ENCODE measurements at regions not wholly inside any gene's neighbourhood (a gene's known extent, or its start where the extent isn't known, plus 50 kb on each side); places are given as distances from the start of the nearest gene placed in this dataset.
A peak's percentile ranks its signal among the peaks of the same experiment; 100 is the strongest.

GRCh38 chr2:181785691-181786344 lies 105.5 kb upstream of the NEUROD1 start:
- Histone ChIP-seq H3K36me3 (ENCODE audit: control insufficient read depth in 4 of 4, insufficient read depth in 4 of 4, low read length in 4 of 4) (no peaks in the 10 kb centered on the region), H3K27me3 (ENCODE audit: control insufficient read depth in 3 of 3, insufficient read depth in 3 of 3, low read length in 2 of 3) (no peaks in the 10 kb centered on the region), H3K9me3 (ENCODE audit: control insufficient read depth in 4 of 4, insufficient read depth in 3 of 4, low read length in 3 of 4) (no peaks in the 10 kb centered on the region), H3K4me1 (ENCODE audit: control insufficient read depth in 5 of 5, insufficient read depth in 5 of 5, low read length in 5 of 5) (peaks cover 0 to 12% (median 0%) of the 10 kb centered on the region in 5 donors), H3K9ac (ENCODE audit: insufficient read depth in 1 of 2, low read length in 2 of 2) (no peak overlapping the region), H3K4me3 (no peak overlapping the region), H3K27ac (ENCODE audit: low read depth in 1 of 2, low read length in 1 of 2) (no peak overlapping the region)
- ATAC-seq (ENCODE audit: insufficient read depth, low FRiP score): no peak
- TF ChIP-seq, protein P1, sequence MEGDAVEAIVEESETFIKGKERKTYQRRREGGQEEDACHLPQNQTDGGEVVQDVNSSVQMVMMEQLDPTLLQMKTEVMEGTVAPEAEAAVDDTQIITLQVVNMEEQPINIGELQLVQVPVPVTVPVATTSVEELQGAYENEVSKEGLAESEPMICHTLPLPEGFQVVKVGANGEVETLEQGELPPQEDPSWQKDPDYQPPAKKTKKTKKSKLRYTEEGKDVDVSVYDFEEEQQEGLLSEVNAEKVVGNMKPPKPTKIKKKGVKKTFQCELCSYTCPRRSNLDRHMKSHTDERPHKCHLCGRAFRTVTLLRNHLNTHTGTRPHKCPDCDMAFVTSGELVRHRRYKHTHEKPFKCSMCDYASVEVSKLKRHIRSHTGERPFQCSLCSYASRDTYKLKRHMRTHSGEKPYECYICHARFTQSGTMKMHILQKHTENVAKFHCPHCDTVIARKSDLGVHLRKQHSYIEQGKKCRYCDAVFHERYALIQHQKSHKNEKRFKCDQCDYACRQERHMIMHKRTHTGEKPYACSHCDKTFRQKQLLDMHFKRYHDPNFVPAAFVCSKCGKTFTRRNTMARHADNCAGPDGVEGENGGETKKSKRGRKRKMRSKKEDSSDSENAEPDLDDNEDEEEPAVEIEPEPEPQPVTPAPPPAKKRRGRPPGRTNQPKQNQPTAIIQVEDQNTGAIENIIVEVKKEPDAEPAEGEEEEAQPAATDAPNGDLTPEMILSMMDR (IDR thresholded peaks at IDR 0.05; ENCODE audit: control extremely low read depth, extremely low read depth): no peak
- DNase-seq: no peak
- WGBS, 2 donors: 82 to 87% methylated on average over 2 of the region's 2 CpGs

DNA sequence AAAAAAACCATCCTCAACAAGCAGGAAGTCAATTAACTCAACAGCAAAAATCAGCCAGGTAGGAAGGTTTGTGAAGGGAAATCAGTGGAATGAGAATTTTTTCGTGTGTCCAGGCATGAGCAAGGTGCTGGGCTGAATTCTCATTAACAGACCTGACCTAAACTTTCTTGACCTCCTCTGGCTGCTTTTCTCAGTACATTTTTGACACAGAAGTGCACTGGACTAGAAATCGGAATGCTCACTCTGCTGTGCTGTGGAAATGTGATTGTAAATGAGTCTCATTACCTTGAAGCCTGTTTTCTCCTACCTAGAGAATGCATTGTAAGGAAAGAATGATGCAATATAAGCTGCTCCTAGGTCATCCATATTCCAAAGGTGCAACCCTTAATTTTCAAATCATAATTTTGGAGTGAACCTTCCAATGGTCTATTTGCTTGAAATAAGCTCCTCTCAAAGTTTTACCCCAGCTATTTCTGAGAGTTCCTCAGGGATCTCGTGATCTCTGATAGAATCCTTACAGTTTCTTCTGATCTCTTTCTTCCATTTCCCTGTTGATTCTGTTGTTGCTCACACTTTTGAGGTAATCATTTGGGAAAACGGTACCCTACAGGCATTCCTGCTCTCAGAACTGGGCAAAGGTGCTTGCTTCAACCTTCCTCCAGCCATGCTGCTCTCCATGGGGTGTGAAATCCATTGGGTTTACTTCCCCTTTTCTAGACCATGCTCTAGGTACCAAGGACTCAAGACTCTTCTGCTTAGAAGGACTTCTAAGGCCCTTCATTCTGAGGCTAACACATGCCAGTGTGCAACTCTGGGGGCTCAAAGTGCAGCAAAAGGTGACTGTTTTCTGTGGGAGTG lies 104.9 kb upstream of the ITPRID2 start:
- TF ChIP-seq, protein P1 (IDR thresholded peaks at IDR 0.05; ENCODE audit: control extremely low read depth, extremely low read depth): no peak
- no peak overlapping the region for H3K27ac ChIP-seq (ENCODE audit: low read depth in 1 of 2, low read length in 1 of 2)
- 92 to 94% methylated on average over 4 of the region's 4 CpGs for WGBS, 2 donors

GRCh38 chr2:181787310-181788048 lies 104.1 kb upstream of the ITPRID2 start:
- WGBS, 2 donors: 67 to 78% methylated on average over 3 of the region's 3 CpGs
- TF ChIP-seq, protein P1 (IDR thresholded peaks at IDR 0.05; ENCODE audit: control extremely low read depth, extremely low read depth): no peak
- no peaks in the 10 kb centered on the region for H3K27me3 ChIP-seq (ENCODE audit: control insufficient read depth in 3 of 3, insufficient read depth in 3 of 3, low read length in 2 of 3)
- no peaks in the 10 kb centered on the region for H3K36me3 ChIP-seq (ENCODE audit: control insufficient read depth in 4 of 4, insufficient read depth in 4 of 4, low read length in 4 of 4)
- H3K27ac ChIP-seq (ENCODE audit: low read depth in 1 of 2, low read length in 1 of 2): peak overlapping the region in 1 of 2 donors; percentile 53
- H3K9ac ChIP-seq (ENCODE audit: insufficient read depth in 1 of 2, low read length in 2 of 2): no peak overlapping the region
- no peak for DNase-seq
- ATAC-seq (ENCODE audit: insufficient read depth, low FRiP score): no peak
- peaks cover 0 to 8% (median 0%) of the 10 kb centered on the region in 5 donors for H3K4me1 ChIP-seq (ENCODE audit: control insufficient read depth in 5 of 5, insufficient read depth in 5 of 5, low read length in 5 of 5)
- H3K9me3 ChIP-seq (ENCODE audit: control insufficient read depth in 4 of 4, insufficient read depth in 3 of 4, low read length in 3 of 4): no peaks in the 10 kb centered on the region
- H3K4me3 ChIP-seq: no peak overlapping the region

More for the DNA sequence above, 104.9 kb upstream of the ITPRID2 start:
- Histone ChIP-seq H3K4me3 (no peak overlapping the region), H3K4me1 (ENCODE audit: control insufficient read depth in 5 of 5, insufficient read depth in 5 of 5, low read length in 5 of 5) (peaks cover 0 to 12% (median 0%) of the 10 kb centered on the region in 5 donors), H3K9ac (ENCODE audit: insufficient read depth in 1 of 2, low read length in 2 of 2) (no peak overlapping the region), H3K9me3 (ENCODE audit: control insufficient read depth in 4 of 4, insufficient read depth in 3 of 4, low read length in 3 of 4) (no peaks in the 10 kb centered on the region), H3K36me3 (ENCODE audit: control insufficient read depth in 4 of 4, insufficient read depth in 4 of 4, low read length in 4 of 4) (no peaks in the 10 kb centered on the region), H3K27me3 (ENCODE audit: control insufficient read depth in 3 of 3, insufficient read depth in 3 of 3, low read length in 2 of 3) (no peaks in the 10 kb centered on the region)
- DNase-seq: no peak
- no peak for ATAC-seq (ENCODE audit: insufficient read depth, low FRiP score)
